KG1 (cell line): ENCODE measurements at regions not wholly inside any gene's neighbourhood (a gene's known extent, or its start where the extent isn't known, plus 50 kb on each side); places are given as distances from the start of the nearest gene placed in this dataset.

ENCODE experiments used
- DNase-seq: peaks from one replicate; lab custom pipeline; 2025; lab: John Stamatoyannopoulos, UW

DNA sequence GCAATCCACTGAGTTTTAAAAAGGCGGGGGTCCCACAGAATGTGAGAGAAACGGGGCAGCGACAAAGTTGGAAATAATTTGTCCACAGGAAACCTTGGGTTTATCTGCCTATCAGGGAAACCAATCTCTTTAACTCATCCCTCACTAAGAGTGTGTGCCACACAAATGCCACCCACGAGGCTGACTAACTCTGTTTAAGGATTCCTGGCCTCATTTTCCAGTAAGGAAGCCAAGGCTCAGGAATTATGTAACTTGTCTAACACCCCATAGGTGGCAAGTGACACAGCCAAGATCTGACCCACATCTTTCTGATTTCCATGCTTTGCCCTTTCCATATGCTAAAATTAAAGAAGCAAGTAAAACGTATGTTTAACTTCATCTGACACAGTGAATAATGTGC lies 263.2 kb downstream of the CNTN3 start:
- DNase-seq: no peak

GRCh38 chr3:74349015-74349414 lies 265.4 kb downstream of the CNTN3 start:
- DNase-seq: no peak

DNA sequence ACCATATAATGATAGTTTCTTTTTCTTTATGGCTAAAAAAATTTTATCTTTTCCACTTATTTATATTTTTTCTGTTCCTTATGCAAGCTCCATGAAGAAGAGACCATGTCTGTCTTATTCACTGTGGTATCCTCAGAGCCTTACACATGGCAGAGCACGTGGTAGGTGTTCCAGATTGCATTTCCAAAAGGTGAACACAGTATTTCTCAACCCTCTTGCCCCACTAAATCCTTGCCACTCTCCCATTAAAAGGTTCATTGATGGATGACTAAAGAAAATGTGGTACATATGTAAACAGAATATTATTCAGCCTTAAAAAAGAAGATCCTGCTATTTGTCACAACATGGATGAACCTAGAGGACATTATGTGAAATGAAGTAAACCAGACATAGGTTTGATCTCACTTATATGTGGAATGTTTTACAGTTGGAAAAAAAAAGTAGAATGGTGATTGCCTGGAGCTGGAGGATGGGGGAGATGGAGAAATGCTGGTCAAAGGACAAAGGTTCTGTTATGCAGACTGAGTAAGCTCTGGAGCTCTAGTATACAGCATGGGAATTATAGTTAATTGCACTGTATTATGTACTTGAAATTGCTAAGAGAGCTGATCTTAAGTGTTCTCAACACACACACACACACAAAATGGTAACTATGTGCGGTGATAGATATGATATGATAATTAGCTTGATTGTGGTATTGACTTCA lies 266.7 kb downstream of the CNTN3 start:
- DNase-seq: no peak

GRCh38 chr3:74346896-74347295 lies 267.6 kb downstream of the CNTN3 start:
- DNase-seq: no peak

- DNase-seq: no peak
These were observed 268.8 kb downstream of the CNTN3 start for GRCh38 chr3:74345701-74346100.

DNA sequence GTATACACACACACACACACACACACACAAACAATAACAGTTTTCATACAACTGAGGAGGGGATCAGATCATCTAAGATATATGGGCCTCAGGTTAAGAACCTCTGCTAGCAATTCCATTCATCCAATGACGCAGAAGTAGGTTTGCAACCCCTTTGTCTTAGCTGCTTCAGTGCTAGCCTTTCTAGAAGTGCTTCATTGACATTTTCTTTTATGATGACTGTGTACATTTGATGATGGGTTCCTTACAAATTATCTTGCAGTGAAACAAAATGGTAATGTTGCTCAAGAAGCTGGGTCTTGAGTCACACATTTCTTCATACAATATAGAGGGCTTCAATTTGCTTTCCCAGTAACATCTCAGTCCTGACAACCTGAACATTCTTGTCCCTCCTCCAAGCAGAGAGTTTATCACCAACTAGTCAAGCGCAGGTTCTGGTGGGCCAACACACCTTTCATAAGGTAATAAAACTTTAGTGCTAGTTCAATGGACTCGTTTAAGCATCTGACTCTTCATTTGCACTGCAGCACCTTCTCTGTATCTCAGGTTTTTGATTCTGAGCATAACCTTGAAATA lies 269.5 kb downstream of the CNTN3 start:
- no peak for DNase-seq

GRCh38 chr3:74343391-74343790 lies 271.1 kb downstream of the CNTN3 start:
- no peak for DNase-seq

- no peak for DNase-seq
These were observed 275.5 kb downstream of the CNTN3 start for GRCh38 chr3:74338998-74339397.

- no peak for DNase-seq
These were observed 282.3 kb downstream of the CNTN3 start for GRCh38 chr3:74332165-74332564.

DNA sequence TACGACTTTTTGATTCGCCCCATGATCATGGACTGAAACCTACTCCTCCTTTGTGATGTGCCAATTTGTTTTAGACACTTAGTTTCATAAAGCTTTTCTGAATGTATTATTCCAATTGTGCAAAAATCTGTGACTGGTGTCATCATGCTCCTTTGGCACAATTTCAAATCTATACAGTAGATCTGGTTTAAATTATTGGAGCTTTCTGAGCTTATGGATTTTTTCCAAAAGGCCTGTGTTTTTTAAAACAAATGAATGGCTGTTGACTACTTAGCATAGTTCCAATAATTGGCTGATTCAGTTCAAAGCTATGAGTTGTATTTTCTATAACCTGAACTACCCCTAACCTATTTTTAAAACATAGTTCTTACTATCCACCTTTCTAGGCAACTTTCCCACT lies 282.7 kb downstream of the CNTN3 start:
- DNase-seq: no peak

DNA sequence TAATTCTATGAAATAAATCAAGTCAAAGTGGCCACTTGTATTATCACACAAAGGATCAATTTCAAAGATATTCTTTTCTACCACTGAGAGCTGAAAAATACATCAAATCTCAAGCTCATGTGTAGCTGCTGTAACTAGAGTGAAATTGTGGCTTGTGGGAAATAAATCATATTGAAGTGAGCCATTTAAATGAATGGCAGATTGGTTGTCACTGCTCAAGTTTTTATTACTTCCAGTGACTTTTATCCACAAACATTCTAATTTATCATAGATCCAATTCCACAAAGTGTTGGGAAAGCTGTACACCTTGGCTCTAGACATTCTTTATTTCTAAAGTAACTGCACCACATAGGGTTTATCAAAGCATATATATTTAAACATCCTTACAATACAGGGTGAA lies 285.4 kb downstream of the CNTN3 start:
- DNase-seq: no peak

- DNase-seq: no peak
These were observed 286.0 kb downstream of the CNTN3 start for GRCh38 chr3:74328435-74328834.

GRCh38 chr3:74315291-74315690 lies 299.2 kb downstream of the CNTN3 start:
- DNase-seq: no peak

DNA sequence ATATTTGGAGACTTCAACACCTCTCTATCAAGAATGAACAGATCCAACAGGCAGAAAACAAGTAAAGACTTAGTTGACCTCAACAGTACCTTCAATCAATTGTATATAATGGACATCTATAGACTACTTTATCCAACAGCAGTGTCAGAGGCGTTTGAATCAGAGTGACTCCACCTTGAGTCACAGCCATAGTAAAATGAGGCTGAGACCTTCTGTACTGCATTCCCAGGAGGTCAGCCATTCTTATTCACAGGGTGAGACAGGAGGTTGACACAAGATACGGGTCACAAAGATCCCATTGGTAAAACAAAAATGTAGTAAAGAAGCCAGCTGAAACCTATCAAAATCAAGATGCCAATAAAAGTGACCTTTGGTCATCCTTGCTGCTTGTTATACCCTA lies 299.8 kb downstream of the CNTN3 start:
- no peak for DNase-seq

DNA sequence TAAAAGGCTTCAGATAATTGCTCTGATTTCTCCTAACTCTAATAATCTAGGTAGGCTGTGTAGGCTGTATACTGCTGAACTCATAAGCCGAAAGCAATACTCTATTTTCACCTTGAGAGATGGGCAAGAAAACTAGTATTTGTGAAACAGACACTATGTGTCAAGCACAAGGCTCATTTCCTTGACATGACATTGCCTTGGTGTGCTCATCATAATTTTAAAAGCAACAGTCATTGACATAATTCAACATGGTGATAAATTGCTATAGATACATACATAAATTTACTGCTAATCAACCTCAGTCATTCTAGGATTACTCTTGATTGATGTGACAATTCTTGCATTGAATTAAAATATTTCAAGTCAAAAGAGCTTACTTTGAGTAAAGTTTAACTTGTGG lies 304.7 kb downstream of the CNTN3 start:
- no peak for DNase-seq

DNA sequence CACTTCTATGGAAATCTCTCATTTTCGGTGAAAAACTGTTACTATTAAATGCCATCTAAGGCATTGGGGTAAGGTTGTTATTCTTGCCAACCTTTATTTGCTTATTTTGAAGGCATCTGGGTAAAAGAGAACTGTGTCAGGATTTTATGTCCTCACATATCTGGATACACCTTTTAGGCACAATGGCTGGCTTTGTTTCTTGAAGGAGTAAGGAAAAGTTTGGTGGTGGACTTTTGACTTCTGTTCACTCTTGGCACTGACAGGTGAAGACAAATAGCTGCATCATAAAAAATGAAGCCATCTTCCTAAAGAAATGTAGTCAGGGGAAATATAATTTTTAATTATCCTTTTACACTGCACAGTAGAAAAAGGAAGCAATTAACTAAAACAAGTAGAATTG lies 310.0 kb downstream of the CNTN3 start:
- no peak for DNase-seq

DNA sequence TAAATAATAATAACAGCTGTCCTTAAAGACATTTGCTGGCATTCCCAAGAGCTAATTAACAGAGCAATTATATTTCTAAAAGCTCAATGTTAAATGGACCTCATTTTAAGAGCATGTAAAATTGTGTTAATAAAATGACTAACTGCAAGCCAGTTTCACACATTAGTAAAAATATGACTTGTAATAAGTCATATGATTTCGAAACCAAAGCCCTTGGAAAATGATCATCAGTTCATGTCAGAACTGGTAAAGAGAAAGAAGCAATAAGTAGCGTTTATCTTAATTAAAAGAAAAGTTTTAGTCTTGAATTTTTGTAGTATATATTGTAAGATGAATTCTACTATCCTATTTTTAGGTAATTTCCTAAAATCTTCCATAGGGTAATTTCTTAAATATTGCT lies 310.7 kb downstream of the CNTN3 start:
- no peak for DNase-seq

DNA sequence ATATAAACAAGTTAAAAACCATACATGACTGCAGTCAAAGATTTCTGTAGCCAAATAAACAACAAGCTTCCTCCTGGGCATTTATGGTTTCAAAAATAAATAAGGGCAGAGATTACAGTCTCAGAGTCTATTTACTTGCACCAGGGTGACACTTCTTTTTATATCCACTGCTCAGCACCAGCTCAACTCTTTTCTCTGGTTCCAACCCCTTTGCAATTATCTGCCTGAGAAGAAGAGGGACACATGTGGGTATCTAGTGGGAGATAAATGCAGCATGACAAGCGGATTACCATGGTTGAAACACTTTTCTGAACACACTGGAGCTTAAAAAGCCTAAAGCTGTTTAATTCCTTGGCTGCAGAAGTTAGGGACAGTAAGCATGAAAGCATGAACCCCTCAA lies 311.5 kb downstream of the CNTN3 start:
- DNase-seq: no peak

DNA sequence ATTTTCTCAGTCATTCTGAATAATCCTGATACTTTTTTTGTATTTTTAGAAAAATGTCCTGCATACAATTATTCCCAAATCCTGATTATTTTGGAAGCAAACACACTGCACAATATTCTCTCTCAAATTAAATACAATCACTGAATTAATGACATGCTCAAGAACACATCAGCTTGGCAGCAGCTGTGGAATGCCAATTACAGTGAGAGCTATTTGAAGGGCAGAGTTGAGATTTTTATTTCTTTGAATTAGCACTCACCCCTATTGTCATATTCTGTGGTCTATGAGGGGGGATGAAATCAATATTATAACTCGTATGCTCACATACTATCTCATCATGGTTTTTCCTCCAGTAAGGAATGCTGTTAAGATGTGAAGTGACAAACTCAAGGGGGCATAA lies 312.2 kb downstream of the CNTN3 start:
- no peak for DNase-seq

DNA sequence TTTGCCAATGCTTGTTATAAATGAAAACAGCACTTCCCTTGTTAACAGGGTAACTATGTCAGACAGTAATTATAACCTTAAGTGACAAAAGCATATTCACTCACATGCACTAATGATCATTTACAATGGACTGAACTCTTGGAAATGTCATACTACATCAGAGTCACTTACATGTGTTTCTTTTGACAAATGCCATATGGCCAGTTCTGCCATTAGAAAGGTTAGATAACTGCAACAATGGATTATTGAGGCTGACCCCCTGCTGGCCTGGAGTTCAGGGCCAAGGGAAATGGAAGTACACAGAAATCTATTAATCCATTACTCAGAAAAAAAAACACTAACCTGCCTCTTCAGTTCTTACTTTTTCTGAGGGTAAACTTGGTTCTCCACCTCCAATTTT lies 313.4 kb downstream of the CNTN3 start:
- no peak for DNase-seq

DNA sequence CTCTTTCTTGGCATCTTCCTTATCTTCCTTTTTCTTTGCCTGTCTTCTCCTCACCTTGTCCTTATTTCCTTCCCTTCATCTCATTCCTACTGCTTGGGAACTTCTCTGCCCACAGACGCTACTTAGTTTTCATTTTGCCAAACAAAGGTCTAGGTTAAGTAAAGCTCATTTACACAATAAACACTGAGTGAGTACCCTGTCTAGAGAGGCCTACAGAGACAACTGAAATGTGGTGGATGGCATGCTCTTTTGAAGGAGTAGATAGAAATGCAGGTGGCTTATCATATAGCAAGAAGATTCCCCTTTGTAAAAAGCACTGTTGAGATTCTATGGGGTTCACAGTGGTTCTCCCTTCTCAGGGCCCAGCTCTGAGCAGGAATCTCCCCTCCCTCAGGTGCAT lies 319.0 kb downstream of the CNTN3 start:
- no peak for DNase-seq

DNA sequence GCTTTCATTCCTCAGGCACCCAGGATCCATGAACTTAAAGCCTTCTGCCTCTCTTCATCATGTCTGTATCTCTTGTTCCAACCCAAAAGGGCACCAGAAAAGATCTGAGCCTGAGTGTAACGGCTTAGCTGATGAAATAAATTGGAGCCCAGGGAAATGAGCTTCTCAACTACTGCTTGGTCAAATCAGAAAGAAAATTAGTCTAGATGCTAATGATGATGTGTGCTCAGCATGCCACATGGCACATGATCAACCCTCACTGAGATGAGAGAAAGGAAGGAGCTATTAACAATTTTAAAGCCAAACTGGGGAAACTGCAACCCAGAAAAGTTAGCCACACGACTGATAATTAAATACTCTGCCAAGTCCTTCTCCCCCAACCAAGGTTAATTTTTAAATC lies 325.7 kb downstream of the CNTN3 start:
- no peak for DNase-seq

- DNase-seq: no peak
These were observed 326.9 kb downstream of the CNTN3 start for GRCh38 chr3:74287557-74287956.

DNA sequence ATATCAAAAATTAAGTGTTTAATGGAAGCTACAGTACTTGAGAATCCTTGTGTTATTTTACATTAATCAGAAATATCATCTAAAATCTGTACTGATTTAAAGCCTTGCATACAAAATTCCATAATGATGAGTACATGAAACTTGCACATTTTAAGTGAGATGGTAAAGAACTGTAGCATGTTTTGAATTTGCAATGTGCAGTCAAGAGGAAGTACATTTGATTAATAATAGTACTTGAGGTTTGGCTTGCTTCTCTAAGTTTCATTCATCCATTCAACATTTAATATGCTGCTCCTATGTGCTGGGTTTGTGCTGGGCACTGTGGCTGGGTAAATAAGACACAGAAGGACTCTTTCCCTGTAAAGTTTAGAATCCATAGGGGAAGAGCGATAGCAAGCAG lies 332.3 kb downstream of the CNTN3 start:
- no peak for DNase-seq
